22Rv1 (cell line): ENCODE measurements at regions not wholly inside any gene's neighbourhood (a gene's known extent, or its start where the extent isn't known, plus 50 kb on each side); places are given as distances from the start of the nearest gene placed in this dataset.

Experiments used
- ZFX ChIP-seq: fragments of 450-650 bp; IDR thresholded peaks from 2 replicates; pipeline ENCODE4 v1.6.1; 2017; ENCODE audit warnings: antibody characterized with exemption, borderline replicate concordance
- TF ChIP-seq, protein P1 (sequence below): fragments of 450-650 bp; IDR thresholded peaks from 2 replicates; pipeline ENCODE4 v1.5.1; 2017; ENCODE audit warnings: mild to moderate bottlenecking

DNA sequence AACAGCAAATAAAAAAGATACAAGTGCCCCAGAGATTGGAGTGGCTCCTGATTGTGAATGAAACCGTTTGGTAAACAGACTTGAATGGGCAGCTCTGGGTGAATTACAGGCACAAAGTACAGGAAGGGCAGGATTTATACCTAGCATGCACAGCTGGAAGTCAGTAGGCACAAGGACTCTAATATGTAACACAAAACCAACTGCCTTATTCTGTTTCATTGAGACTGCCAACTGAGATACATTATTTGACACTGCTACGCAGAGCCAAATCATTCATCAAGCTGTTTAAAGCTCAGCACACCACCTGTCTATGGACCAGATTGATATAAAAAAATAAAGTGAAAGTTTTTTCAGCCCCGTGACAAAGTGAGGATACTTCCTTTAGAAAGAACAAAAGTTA, 541.2 kb downstream of the NUP35 start:
- TF ChIP-seq, protein P1, sequence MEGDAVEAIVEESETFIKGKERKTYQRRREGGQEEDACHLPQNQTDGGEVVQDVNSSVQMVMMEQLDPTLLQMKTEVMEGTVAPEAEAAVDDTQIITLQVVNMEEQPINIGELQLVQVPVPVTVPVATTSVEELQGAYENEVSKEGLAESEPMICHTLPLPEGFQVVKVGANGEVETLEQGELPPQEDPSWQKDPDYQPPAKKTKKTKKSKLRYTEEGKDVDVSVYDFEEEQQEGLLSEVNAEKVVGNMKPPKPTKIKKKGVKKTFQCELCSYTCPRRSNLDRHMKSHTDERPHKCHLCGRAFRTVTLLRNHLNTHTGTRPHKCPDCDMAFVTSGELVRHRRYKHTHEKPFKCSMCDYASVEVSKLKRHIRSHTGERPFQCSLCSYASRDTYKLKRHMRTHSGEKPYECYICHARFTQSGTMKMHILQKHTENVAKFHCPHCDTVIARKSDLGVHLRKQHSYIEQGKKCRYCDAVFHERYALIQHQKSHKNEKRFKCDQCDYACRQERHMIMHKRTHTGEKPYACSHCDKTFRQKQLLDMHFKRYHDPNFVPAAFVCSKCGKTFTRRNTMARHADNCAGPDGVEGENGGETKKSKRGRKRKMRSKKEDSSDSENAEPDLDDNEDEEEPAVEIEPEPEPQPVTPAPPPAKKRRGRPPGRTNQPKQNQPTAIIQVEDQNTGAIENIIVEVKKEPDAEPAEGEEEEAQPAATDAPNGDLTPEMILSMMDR, result no peak
- TF ChIP-seq ZFX, result no peak
